ENCODE measurements at regions not wholly inside any gene's neighbourhood (a gene's known extent, or its start where the extent isn't known, plus 50 kb on each side); places are given as distances from the start of the nearest gene placed in this dataset.

GRCh38 chr13:106989876-106990275 lies 421.9 kb upstream of the ARGLU1 start:
- Histone ChIP-seq H3K4me1 (ENCODE audit: control insufficient read depth in 5 of 5, insufficient read depth in 5 of 5, low read length in 5 of 5) (peaks cover 0 to 34% (median 0%) of the 10 kb centered on the region in 5 donors), H3K27me3 (ENCODE audit: control insufficient read depth in 3 of 3, insufficient read depth in 3 of 3, low read length in 2 of 3) (no peaks in the 10 kb centered on the region), H3K4me3 (no peak overlapping the region), H3K9me3 (ENCODE audit: control insufficient read depth in 4 of 4, insufficient read depth in 3 of 4, low read length in 3 of 4) (no peaks in the 10 kb centered on the region), H3K27ac (ENCODE audit: low read depth in 1 of 2, low read length in 1 of 2) (no peak overlapping the region), H3K36me3 (ENCODE audit: control insufficient read depth in 4 of 4, insufficient read depth in 4 of 4, low read length in 4 of 4) (no peaks in the 10 kb centered on the region), H3K9ac (ENCODE audit: insufficient read depth in 1 of 2, low read length in 2 of 2) (no peak overlapping the region)
- DNase-seq (no peak), ATAC-seq (ENCODE audit: insufficient read depth, low FRiP score) (no peak)
- 77 to 82% methylated on average over 3 of the region's 3 CpGs for WGBS, 2 donors
- no peak for TF ChIP-seq CTCF (IDR thresholded peaks at IDR 0.05; ENCODE audit: control extremely low read depth, extremely low read depth)

GRCh38 chr13:106987427-106987785 lies 419.5 kb upstream of the ARGLU1 start:
- Histone ChIP-seq H3K4me3 (no peak overlapping the region), H3K27me3 (ENCODE audit: control insufficient read depth in 3 of 3, insufficient read depth in 3 of 3, low read length in 2 of 3) (no peaks in the 10 kb centered on the region), H3K27ac (ENCODE audit: low read depth in 1 of 2, low read length in 1 of 2) (no peak overlapping the region), H3K9me3 (ENCODE audit: control insufficient read depth in 4 of 4, insufficient read depth in 3 of 4, low read length in 3 of 4) (no peaks in the 10 kb centered on the region), H3K36me3 (ENCODE audit: control insufficient read depth in 4 of 4, insufficient read depth in 4 of 4, low read length in 4 of 4) (no peaks in the 10 kb centered on the region), H3K4me1 (ENCODE audit: control insufficient read depth in 5 of 5, insufficient read depth in 5 of 5, low read length in 5 of 5) (peaks cover 0 to 35% (median 0%) of the 10 kb centered on the region in 5 donors), H3K9ac (ENCODE audit: insufficient read depth in 1 of 2, low read length in 2 of 2) (no peak overlapping the region)
- no peak for ATAC-seq (ENCODE audit: insufficient read depth, low FRiP score)
- DNase-seq: peak; percentile 84 to 93 (median 90)
- 79 to 83% methylated on average over 5 of the region's 5 CpGs for whole genome bisulfite sequencing, 2 donors
- no peak for TF ChIP-seq CTCF (IDR thresholded peaks at IDR 0.05; ENCODE audit: control extremely low read depth, extremely low read depth)

- no peak for DNase-seq
- no peak overlapping the region for H3K27ac ChIP-seq (ENCODE audit: low read depth in 1 of 2, low read length in 1 of 2)
- no peak overlapping the region for H3K9ac ChIP-seq (ENCODE audit: insufficient read depth in 1 of 2, low read length in 2 of 2)
- H3K4me1 ChIP-seq (ENCODE audit: control insufficient read depth in 5 of 5, insufficient read depth in 5 of 5, low read length in 5 of 5): peaks cover 0 to 35% (median 0%) of the 10 kb centered on the region in 5 donors
- H3K4me3 ChIP-seq: no peak overlapping the region
- no peaks in the 10 kb centered on the region for H3K9me3 ChIP-seq (ENCODE audit: control insufficient read depth in 4 of 4, insufficient read depth in 3 of 4, low read length in 3 of 4)
- ATAC-seq (ENCODE audit: insufficient read depth, low FRiP score): no peak
- no peaks in the 10 kb centered on the region for H3K27me3 ChIP-seq (ENCODE audit: control insufficient read depth in 3 of 3, insufficient read depth in 3 of 3, low read length in 2 of 3)
- WGBS, 2 donors: 83 to 84% methylated on average over 10 of the region's 10 CpGs
- no peak for TF ChIP-seq CTCF (IDR thresholded peaks at IDR 0.05; ENCODE audit: control extremely low read depth, extremely low read depth)
- no peaks in the 10 kb centered on the region for H3K36me3 ChIP-seq (ENCODE audit: control insufficient read depth in 4 of 4, insufficient read depth in 4 of 4, low read length in 4 of 4)
These were observed 418.9 kb upstream of the ARGLU1 start for GRCh38 chr13:106986687-106987426.

Measured in lung (tissue), 11 donors.